GM18861 (cell line): ENCODE measurements at regions not wholly inside any gene's neighbourhood (a gene's known extent, or its start where the extent isn't known, plus 50 kb on each side); places are given as distances from the start of the nearest gene placed in this dataset.

Experiments
- ATAC-seq: cut with Tn5 transposase; IDR thresholded peaks from one replicate; pipeline ENCODE4 v1.9.1; 2021; ENCODE audit not compliant: unreplicated experiment

- ATAC-seq: no peak
Measured at GRCh38 chr22:49298834-49299750, 528.6 kb downstream of the BRD1 start.

GRCh38 chr22:49297871-49298721 lies 529.6 kb downstream of the BRD1 start:
- ATAC-seq: no peak

GRCh38 chr22:49297286-49297870 lies 530.3 kb downstream of the BRD1 start:
- ATAC-seq: no peak

GRCh38 chr22:49296561-49296960 lies 531.1 kb downstream of the BRD1 start:
- ATAC-seq: no peak

- ATAC-seq: no peak
Measured at GRCh38 chr22:49295851-49296560, 531.7 kb downstream of the BRD1 start.

GRCh38 chr22:49295465-49295743 lies 532.3 kb downstream of the BRD1 start:
- no peak for ATAC-seq

- ATAC-seq: no peak
Measured at GRCh38 chr22:49294656-49295464, 532.8 kb downstream of the BRD1 start.

GRCh38 chr22:49292909-49293308 lies 534.8 kb downstream of the BRD1 start:
- ATAC-seq: no peak

GRCh38 chr22:49291781-49292180 lies 535.9 kb downstream of the BRD1 start:
- no peak for ATAC-seq

GRCh38 chr22:49291169-49291568 lies 536.5 kb downstream of the BRD1 start:
- no peak for ATAC-seq

- ATAC-seq: no peak
Measured at GRCh38 chr22:49290711-49291110, 537.0 kb downstream of the BRD1 start.

- ATAC-seq: no peak
Measured at GRCh38 chr22:49289822-49290679, 537.6 kb downstream of the BRD1 start.

- no peak for ATAC-seq
Measured at GRCh38 chr22:49286181-49286760, 541.4 kb downstream of the BRD1 start.

GRCh38 chr22:49284931-49285330 lies 542.7 kb downstream of the BRD1 start:
- ATAC-seq: no peak

GRCh38 chr22:49284056-49284784 lies 543.5 kb downstream of the BRD1 start:
- ATAC-seq: no peak

GRCh38 chr22:49282596-49282995 lies 545.1 kb downstream of the BRD1 start:
- ATAC-seq: no peak

- no peak for ATAC-seq
Measured at GRCh38 chr22:49281467-49282340, 546.0 kb downstream of the BRD1 start.
